ENCODE measurements at regions not wholly inside any gene's neighbourhood (a gene's known extent, or its start where the extent isn't known, plus 50 kb on each side); places are given as distances from the start of the nearest gene placed in this dataset.

DNA sequence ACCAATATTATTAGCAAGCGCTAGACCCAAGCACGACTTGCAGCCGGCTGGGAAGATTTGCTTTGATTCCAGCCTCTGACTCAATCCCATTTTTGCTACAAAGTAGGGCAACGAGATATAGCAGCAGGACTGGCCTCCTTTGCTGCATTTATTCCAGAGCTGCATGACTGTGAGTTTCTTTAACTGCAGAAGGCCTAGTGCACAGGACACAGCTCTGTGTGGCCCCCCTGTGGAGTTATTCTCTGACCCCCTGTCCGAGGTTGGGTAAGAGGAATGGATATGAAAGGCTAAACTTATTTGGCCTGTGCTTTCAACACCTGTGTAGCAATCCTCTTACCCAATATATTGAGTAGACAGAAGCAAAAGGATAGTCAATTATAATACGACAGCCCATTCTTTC, 133.3 kb upstream of the SPTLC3 start:
- H3K36me3 ChIP-seq (ENCODE audit: control insufficient read depth, insufficient read depth, low read length), result no peaks in the 10 kb centered on the region
- H3K9ac ChIP-seq (ENCODE audit: low read depth, low read length), result no peak overlapping the region
- H3K27me3 ChIP-seq (ENCODE audit: control insufficient read depth, insufficient read depth, low read length), result no peaks in the 10 kb centered on the region
- H3K4me3 ChIP-seq (ENCODE audit: low read depth, low read length), result no peak overlapping the region
- H3K9me3 ChIP-seq (ENCODE audit: control insufficient read depth, insufficient read depth, low read length), result peaks cover 3% of the 10 kb centered on the region; the same call in 1 of the 2 replicates
- H3K4me1 ChIP-seq (ENCODE audit: control insufficient read depth, insufficient read depth, low read length), result peaks cover 17% of the 10 kb centered on the region
- no peak overlapping the region for H3K27ac ChIP-seq (ENCODE audit: low read depth, low read length)

DNA sequence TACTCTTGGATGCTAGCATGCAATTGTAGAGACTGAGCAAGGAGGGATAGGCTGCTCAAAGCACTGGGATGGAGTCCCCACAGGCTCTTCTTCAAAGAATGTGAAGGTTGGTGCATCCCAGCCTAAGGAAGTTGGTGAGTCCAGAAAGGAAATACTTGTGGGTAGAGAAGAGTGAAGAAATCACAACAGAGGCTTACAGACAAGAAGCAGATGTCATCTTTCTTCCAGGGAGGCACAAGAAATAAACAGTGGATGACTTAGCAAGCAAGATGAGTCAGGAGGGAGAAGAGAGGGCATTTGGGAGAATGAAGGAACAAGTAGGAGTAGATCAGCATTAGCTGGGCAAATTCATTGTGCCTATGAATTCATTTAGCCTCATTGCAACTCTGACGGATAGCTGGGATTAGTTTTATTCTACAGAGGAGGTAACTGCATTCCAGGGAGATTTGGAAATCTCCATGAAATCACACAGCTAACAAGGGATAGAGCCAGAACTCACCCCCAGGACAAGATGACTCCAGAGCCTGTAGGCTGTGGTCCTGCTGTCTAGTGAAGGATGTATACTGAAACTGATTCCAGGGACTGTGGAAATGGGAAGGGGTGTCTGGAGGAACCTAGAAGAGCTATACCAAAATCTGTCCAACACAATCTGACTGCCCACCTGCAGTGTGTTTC, 125.8 kb upstream of the SPTLC3 start:
- Histone ChIP-seq H3K27ac (ENCODE audit: low read depth, low read length) (no peak overlapping the region), H3K4me3 (ENCODE audit: low read depth, low read length) (no peak overlapping the region), H3K27me3 (ENCODE audit: control insufficient read depth, insufficient read depth, low read length) (no peaks in the 10 kb centered on the region), H3K4me1 (ENCODE audit: control insufficient read depth, insufficient read depth, low read length) (peaks cover 3% of the 10 kb centered on the region; the same call in 1 of the 2 replicates), H3K9ac (ENCODE audit: low read depth, low read length) (no peak overlapping the region), H3K9me3 (ENCODE audit: control insufficient read depth, insufficient read depth, low read length) (peaks cover 5% of the 10 kb centered on the region; the same call in 1 of the 2 replicates), H3K36me3 (ENCODE audit: control insufficient read depth, insufficient read depth, low read length) (no peaks in the 10 kb centered on the region)

DNA sequence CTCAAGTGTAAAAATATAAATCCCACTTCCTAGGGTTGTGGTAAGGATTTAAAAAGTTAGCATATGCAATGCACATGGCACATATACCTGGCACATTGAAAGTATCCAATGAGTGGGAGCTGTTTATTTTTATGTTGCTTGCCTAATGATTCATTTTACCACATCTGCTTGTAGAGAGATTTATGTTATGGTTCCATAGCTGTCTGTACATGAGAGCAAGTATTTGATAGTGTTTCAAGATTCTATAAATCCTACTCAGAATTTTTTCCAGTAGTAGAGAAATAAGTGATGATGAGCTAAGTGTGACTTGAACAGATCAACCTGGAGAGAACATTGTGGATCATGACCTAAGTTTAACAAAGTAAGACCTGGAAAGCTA, 125.3 kb upstream of the SPTLC3 start:
- no peak overlapping the region for H3K4me3 ChIP-seq (ENCODE audit: low read depth, low read length)
- peaks cover 3% of the 10 kb centered on the region; the same call in 1 of the 2 replicates for H3K4me1 ChIP-seq (ENCODE audit: control insufficient read depth, insufficient read depth, low read length)
- H3K27me3 ChIP-seq (ENCODE audit: control insufficient read depth, insufficient read depth, low read length), result no peaks in the 10 kb centered on the region
- no peak overlapping the region for H3K9ac ChIP-seq (ENCODE audit: low read depth, low read length)
- peaks cover 5% of the 10 kb centered on the region; the same call in 1 of the 2 replicates for H3K9me3 ChIP-seq (ENCODE audit: control insufficient read depth, insufficient read depth, low read length)
- H3K36me3 ChIP-seq (ENCODE audit: control insufficient read depth, insufficient read depth, low read length), result no peaks in the 10 kb centered on the region
- H3K27ac ChIP-seq (ENCODE audit: low read depth, low read length), result no peak overlapping the region

DNA sequence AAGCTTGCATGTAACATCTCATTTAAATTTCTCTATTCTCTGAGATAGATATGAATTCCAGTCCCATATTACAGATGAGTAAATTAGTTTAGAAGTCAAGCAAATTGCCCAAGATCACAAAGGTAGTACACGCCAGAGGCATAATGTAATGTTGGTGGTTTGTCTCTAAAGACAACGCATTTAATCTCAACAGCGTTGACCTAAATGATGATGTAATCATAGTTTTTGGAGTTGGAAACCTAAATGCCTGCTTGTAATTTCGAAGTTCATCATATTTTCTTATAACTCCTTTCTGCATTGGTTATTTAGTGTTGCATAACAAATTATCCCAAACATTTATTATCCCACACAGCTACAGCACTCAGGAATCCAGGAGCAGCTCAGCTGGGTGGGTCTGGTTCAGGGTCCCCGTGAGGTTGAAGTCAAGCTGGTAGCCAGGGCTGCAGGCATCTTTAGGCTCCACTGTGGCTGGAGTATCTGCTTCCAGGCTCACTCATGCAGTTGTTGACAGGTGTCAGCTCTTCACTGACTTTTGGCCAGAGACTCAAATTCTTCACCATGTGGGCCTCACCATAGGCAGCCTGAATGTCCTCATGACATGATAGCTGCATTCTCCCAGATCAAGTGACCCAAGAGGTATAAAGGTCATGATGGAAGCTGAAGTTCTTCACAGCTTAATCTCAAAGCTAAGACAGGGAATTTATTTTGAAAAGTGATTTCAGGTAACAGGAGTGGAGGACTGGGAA, 122.0 kb upstream of the SPTLC3 start:
- H3K9me3 ChIP-seq (ENCODE audit: control insufficient read depth, insufficient read depth, low read length), result no peaks in the 10 kb centered on the region
- no peaks in the 10 kb centered on the region for H3K27me3 ChIP-seq (ENCODE audit: control insufficient read depth, insufficient read depth, low read length)
- H3K36me3 ChIP-seq (ENCODE audit: control insufficient read depth, insufficient read depth, low read length), result no peaks in the 10 kb centered on the region
- H3K4me1 ChIP-seq (ENCODE audit: control insufficient read depth, insufficient read depth, low read length), result no peaks in the 10 kb centered on the region
- H3K27ac ChIP-seq (ENCODE audit: low read depth, low read length), result no peak overlapping the region
- H3K4me3 ChIP-seq (ENCODE audit: low read depth, low read length), result no peak overlapping the region
- H3K9ac ChIP-seq (ENCODE audit: low read depth, low read length), result no peak overlapping the region

DNA sequence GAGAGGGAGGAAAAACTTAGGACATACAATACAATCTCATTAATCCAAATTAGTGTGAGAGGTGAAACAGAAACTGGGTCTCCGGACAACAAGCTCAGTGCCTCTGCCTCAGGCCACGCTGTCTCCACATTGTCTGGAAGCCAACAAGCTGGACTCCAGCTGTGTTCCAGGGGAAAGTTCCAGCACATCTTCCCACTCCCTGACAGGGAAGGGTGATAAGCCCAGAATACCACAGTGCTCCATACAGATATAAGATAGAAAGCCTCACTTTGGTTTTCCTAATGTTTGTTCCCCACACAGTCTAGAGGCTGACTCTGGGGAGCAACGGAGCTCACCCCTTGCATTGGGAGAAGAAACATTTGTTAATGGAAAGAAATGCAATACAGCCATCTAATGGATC, 117.1 kb upstream of the SPTLC3 start:
- no peak overlapping the region for H3K4me3 ChIP-seq (ENCODE audit: low read depth, low read length)
- H3K4me1 ChIP-seq (ENCODE audit: control insufficient read depth, insufficient read depth, low read length), result peaks cover 9% of the 10 kb centered on the region
- H3K9ac ChIP-seq (ENCODE audit: low read depth, low read length), result no peak overlapping the region
- H3K27me3 ChIP-seq (ENCODE audit: control insufficient read depth, insufficient read depth, low read length), result no peaks in the 10 kb centered on the region
- no peaks in the 10 kb centered on the region for H3K9me3 ChIP-seq (ENCODE audit: control insufficient read depth, insufficient read depth, low read length)
- no peaks in the 10 kb centered on the region for H3K36me3 ChIP-seq (ENCODE audit: control insufficient read depth, insufficient read depth, low read length)
- H3K27ac ChIP-seq (ENCODE audit: low read depth, low read length), result no peak overlapping the region

DNA sequence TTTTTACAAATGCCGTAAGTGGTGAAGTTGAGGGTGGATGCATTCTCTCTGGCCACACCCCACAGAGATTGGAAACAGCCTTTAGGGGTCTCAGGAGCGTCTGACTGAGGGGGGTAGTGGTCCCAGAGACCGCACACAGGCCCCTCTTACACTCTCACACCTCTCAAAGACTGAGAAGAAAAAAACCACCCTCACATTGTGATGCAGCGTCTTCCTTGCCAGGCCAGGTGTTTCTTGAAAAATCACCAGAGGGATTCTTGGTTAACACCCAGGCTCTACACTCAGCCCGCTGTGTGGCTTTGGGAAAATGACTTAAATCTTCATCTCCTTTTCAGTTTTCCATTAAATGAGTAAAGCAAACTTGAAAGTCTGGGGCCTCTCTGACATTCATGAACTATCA, 115.8 kb upstream of the SPTLC3 start:
- H3K36me3 ChIP-seq (ENCODE audit: control insufficient read depth, insufficient read depth, low read length), result no peaks in the 10 kb centered on the region
- H3K9ac ChIP-seq (ENCODE audit: low read depth, low read length), result no peak overlapping the region
- no peaks in the 10 kb centered on the region for H3K9me3 ChIP-seq (ENCODE audit: control insufficient read depth, insufficient read depth, low read length)
- H3K27ac ChIP-seq (ENCODE audit: low read depth, low read length), result no peak overlapping the region
- no peak overlapping the region for H3K4me3 ChIP-seq (ENCODE audit: low read depth, low read length)
- H3K27me3 ChIP-seq (ENCODE audit: control insufficient read depth, insufficient read depth, low read length), result no peaks in the 10 kb centered on the region
- H3K4me1 ChIP-seq (ENCODE audit: control insufficient read depth, insufficient read depth, low read length), result peaks cover 9% of the 10 kb centered on the region

DNA sequence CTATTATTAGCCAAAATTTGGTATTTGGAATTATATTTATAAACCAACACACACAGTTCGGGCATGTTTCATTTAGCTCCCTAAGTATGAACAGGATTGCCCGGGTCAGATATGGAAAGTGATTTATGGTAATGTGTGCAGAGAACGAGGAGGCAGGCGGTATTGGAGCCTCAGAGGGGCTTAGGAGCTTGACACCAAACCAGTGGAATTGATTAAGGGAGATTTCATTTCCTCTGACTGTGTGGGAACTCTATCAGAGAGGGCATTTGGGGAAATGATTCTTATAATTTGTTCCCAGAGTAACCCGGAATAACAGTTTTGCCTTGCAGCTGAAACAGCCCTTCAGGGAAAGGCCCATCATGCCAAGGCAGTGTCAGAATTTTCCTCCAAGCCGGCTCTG, 115.1 kb upstream of the SPTLC3 start:
- no peak overlapping the region for H3K27ac ChIP-seq (ENCODE audit: low read depth, low read length)
- no peaks in the 10 kb centered on the region for H3K36me3 ChIP-seq (ENCODE audit: control insufficient read depth, insufficient read depth, low read length)
- H3K9ac ChIP-seq (ENCODE audit: low read depth, low read length), result no peak overlapping the region
- H3K4me3 ChIP-seq (ENCODE audit: low read depth, low read length), result no peak overlapping the region
- H3K4me1 ChIP-seq (ENCODE audit: control insufficient read depth, insufficient read depth, low read length), result peaks cover 9% of the 10 kb centered on the region
- no peaks in the 10 kb centered on the region for H3K9me3 ChIP-seq (ENCODE audit: control insufficient read depth, insufficient read depth, low read length)
- no peaks in the 10 kb centered on the region for H3K27me3 ChIP-seq (ENCODE audit: control insufficient read depth, insufficient read depth, low read length)

DNA sequence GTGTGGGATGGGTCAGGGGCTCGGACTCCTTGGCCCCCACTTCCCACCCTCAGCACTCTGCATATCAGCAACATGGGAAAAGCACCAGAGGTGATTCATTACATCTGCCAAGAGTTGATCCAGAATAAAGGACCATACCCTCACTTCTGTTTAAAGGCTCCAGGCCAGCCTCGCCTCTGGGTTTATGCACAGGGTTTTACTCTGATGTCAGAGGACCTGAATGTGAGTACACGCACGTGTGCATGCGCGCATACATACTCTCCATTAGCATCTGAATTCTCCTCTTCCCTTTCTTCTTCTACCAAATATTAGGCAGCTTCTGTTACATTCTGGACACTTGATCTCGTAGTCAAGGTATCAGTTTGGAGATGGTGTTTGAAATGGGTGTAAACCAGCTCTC, 114.7 kb upstream of the SPTLC3 start:
- H3K27ac ChIP-seq (ENCODE audit: low read depth, low read length), result no peak overlapping the region
- no peak overlapping the region for H3K9ac ChIP-seq (ENCODE audit: low read depth, low read length)
- no peak overlapping the region for H3K4me3 ChIP-seq (ENCODE audit: low read depth, low read length)
- no peaks in the 10 kb centered on the region for H3K36me3 ChIP-seq (ENCODE audit: control insufficient read depth, insufficient read depth, low read length)
- no peaks in the 10 kb centered on the region for H3K27me3 ChIP-seq (ENCODE audit: control insufficient read depth, insufficient read depth, low read length)
- H3K4me1 ChIP-seq (ENCODE audit: control insufficient read depth, insufficient read depth, low read length), result peaks cover 9% of the 10 kb centered on the region
- H3K9me3 ChIP-seq (ENCODE audit: control insufficient read depth, insufficient read depth, low read length), result no peaks in the 10 kb centered on the region

DNA sequence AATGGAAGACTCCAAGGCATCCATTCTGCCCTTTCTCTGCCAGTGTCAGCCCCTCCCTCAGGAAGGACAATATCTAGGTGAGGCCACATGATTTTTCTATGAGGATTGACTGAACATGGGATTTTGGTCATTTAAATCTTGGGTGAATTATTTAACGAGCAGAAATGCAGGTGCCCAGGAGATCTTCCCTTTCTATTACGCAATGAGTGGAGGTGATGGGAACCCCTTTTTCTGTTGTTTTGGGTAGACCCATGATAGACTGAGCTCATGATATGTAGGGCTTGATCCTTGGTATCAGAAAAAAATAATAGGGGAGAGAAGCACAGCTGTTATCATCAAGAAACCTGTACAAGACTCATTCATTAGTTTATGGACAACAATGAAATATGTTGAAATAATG, 112.6 kb upstream of the SPTLC3 start:
- H3K27me3 ChIP-seq (ENCODE audit: control insufficient read depth, insufficient read depth, low read length), result no peaks in the 10 kb centered on the region

DNA sequence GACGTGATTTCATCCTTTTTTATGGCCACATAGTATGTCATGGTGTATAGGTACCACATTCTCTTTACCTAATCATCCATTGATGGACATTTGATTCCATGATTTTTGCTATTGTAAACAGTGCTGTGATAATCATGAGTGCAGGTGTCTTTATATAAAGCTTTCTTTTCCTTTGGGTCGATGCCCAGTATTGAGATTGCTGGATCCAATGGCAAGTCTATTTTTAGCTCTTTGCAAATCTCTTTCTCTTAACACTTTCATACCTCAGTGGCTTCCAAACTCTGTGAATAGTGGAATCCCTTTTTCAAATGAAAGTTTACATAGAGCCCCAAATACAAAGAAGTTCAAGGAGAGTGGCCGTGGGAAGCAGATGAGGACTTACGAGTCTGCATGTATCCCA, 105.8 kb upstream of the SPTLC3 start:
- H3K9me3 ChIP-seq (ENCODE audit: control insufficient read depth, insufficient read depth, low read length), result no peaks in the 10 kb centered on the region
- H3K27ac ChIP-seq (ENCODE audit: low read depth, low read length), result no peak overlapping the region
- H3K4me3 ChIP-seq (ENCODE audit: low read depth, low read length), result no peak overlapping the region
- no peak overlapping the region for H3K9ac ChIP-seq (ENCODE audit: low read depth, low read length)
- no peaks in the 10 kb centered on the region for H3K36me3 ChIP-seq (ENCODE audit: control insufficient read depth, insufficient read depth, low read length)
- no peaks in the 10 kb centered on the region for H3K4me1 ChIP-seq (ENCODE audit: control insufficient read depth, insufficient read depth, low read length)
- no peaks in the 10 kb centered on the region for H3K27me3 ChIP-seq (ENCODE audit: control insufficient read depth, insufficient read depth, low read length)

More for the DNA sequence above, 112.6 kb upstream of the SPTLC3 start:
- no peak overlapping the region for H3K27ac ChIP-seq (ENCODE audit: low read depth, low read length)
- H3K9ac ChIP-seq (ENCODE audit: low read depth, low read length), result no peak overlapping the region
- H3K36me3 ChIP-seq (ENCODE audit: control insufficient read depth, insufficient read depth, low read length), result no peaks in the 10 kb centered on the region
- H3K4me3 ChIP-seq (ENCODE audit: low read depth, low read length), result no peak overlapping the region
- peaks cover 9% of the 10 kb centered on the region for H3K4me1 ChIP-seq (ENCODE audit: control insufficient read depth, insufficient read depth, low read length)
- H3K9me3 ChIP-seq (ENCODE audit: control insufficient read depth, insufficient read depth, low read length), result no peaks in the 10 kb centered on the region

DNA sequence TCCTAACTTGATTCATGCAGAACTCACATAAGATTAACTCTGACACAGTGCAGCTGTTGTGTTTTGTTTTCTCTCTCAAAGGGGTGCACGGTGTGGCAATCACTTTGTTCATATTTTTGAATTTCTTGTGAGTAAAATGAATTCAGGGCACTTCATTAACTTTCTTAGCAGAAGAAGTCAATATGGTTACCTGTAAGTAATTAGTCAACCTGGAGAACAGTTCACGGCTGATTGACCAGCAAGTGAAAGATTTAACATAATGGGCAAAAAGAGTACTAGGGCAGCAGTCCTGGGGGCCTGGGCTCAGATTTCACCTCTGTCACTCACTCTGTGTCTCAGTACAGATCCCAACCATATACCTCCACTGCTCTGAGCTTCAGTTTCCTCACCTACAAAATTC, 102.4 kb upstream of the SPTLC3 start:
- H3K9me3 ChIP-seq (ENCODE audit: control insufficient read depth, insufficient read depth, low read length), result no peaks in the 10 kb centered on the region
- H3K4me3 ChIP-seq (ENCODE audit: low read depth, low read length), result no peak overlapping the region
- no peaks in the 10 kb centered on the region for H3K36me3 ChIP-seq (ENCODE audit: control insufficient read depth, insufficient read depth, low read length)
- H3K9ac ChIP-seq (ENCODE audit: low read depth, low read length), result no peak overlapping the region
- H3K27ac ChIP-seq (ENCODE audit: low read depth, low read length), result no peak overlapping the region
- no peaks in the 10 kb centered on the region for H3K4me1 ChIP-seq (ENCODE audit: control insufficient read depth, insufficient read depth, low read length)
- H3K27me3 ChIP-seq (ENCODE audit: control insufficient read depth, insufficient read depth, low read length), result no peaks in the 10 kb centered on the region
